ENCODE measurements at regions not wholly inside any gene's neighbourhood (a gene's known extent, or its start where the extent isn't known, plus 50 kb on each side); places are given as distances from the start of the nearest gene placed in this dataset.

GRCh38 chr4:57726154-57726553, 616.0 kb upstream of the IGFBP7 start:
- TF ChIP-seq FOXP4 (CRISPR knock-in tag; IDR thresholded peaks at IDR 0.05) (no peak), ZFP36L2 (CRISPR knock-in tag; IDR thresholded peaks at IDR 0.05) (no peak), MYC (CRISPR knock-in tag; IDR thresholded peaks at IDR 0.05; ENCODE audit: borderline replicate concordance) (no peak), SATB2 (CRISPR knock-in tag; IDR thresholded peaks at IDR 0.05) (no peak), EEA1 (CRISPR knock-in tag; IDR thresholded peaks at IDR 0.05; ENCODE audit: borderline replicate concordance) (no peak), ZNF142 (CRISPR knock-in tag; IDR thresholded peaks at IDR 0.05) (no peak), FOXK2 (IDR thresholded peaks at IDR 0.05) (no peak), ZNF274 (CRISPR knock-in tag; IDR thresholded peaks at IDR 0.05) (no peak), ZNF777 (CRISPR knock-in tag; IDR thresholded peaks at IDR 0.05) (no peak)

Data from HepG2 (cell line).